DOHH2 (cell line): ENCODE measurements at regions not wholly inside any gene's neighbourhood (a gene's known extent, or its start where the extent isn't known, plus 50 kb on each side); places are given as distances from the start of the nearest gene placed in this dataset.

Experiments
- EZH2phosphoT487 ChIP-seq: fragments of 200-600 bp; sonication (generic); IDR thresholded peaks from 2 replicates; pipeline ENCODE4 v1.6.1; 2017; ENCODE audit warnings: borderline replicate concordance, mild to moderate bottlenecking, antibody characterized with exemption, low read length, moderate library complexity, mixed read lengths
- TF ChIP-seq, protein P1 (sequence below): fragments of 200-600 bp; sonication (generic); IDR thresholded peaks from one replicate; pipeline ENCODE4 v1.5.1; 2014; ENCODE audit warnings: antibody characterized with exemption, mild to moderate bottlenecking, low read depth, low read length; ENCODE audit not compliant: poor library complexity, severe bottlenecking

DNA sequence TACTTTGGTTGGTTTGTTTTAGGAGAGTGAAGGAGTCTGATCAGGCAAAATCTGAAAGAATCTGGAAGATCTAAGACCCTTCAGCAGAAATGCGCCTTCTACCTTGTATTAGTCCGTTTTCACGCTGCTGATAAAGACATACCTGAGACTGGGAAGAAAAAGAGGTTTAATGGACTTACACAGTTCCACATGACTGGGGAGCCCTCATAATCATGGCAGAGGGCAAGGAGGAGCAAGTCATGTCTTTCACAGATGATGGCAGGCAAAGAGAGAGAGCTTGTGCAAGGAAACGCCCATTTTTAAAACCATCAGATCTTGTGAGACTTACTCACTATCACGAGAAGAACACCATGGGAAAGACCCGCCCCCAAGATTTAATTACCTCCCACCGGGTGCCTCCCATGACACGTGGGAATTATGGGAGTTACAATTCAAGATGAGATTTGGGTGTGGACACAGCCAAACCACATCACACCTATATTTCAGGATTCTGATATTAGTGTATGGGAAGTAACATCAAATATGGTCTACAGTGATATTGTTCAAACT is 99.3 kb downstream of the GLUL start:
- TF ChIP-seq, protein P1, sequence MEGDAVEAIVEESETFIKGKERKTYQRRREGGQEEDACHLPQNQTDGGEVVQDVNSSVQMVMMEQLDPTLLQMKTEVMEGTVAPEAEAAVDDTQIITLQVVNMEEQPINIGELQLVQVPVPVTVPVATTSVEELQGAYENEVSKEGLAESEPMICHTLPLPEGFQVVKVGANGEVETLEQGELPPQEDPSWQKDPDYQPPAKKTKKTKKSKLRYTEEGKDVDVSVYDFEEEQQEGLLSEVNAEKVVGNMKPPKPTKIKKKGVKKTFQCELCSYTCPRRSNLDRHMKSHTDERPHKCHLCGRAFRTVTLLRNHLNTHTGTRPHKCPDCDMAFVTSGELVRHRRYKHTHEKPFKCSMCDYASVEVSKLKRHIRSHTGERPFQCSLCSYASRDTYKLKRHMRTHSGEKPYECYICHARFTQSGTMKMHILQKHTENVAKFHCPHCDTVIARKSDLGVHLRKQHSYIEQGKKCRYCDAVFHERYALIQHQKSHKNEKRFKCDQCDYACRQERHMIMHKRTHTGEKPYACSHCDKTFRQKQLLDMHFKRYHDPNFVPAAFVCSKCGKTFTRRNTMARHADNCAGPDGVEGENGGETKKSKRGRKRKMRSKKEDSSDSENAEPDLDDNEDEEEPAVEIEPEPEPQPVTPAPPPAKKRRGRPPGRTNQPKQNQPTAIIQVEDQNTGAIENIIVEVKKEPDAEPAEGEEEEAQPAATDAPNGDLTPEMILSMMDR = no peak
- no peak for TF ChIP-seq EZH2phosphoT487
